HG03064 (cell line): ENCODE measurements at regions not wholly inside any gene's neighbourhood (a gene's known extent, or its start where the extent isn't known, plus 50 kb on each side); places are given as distances from the start of the nearest gene placed in this dataset.
"Not testable (repeated sequence)": the region's sequence is repeated elsewhere in the genome, so short reads cannot be mapped to it uniquely, and the experiment has no call there.

Experiments used
- ATAC-seq: cut with Tn5 transposase; IDR thresholded peaks from one replicate; pipeline ENCODE4 v1.9.1; 2021; ENCODE audit warnings: low read depth; ENCODE audit not compliant: unreplicated experiment

- ATAC-seq, result no peak
These were observed 337.3 kb upstream of the ARHGEF26 start for GRCh38 chr3:153783741-153784480.

- ATAC-seq, result no peak
These were observed 335.3 kb upstream of the ARHGEF26 start for GRCh38 chr3:153785901-153786300.

GRCh38 chr3:153789380-153789779 lies 331.8 kb upstream of the ARHGEF26 start:
- ATAC-seq, result no peak

- not testable (repeated sequence) for ATAC-seq
These were observed 324.1 kb upstream of the ARHGEF26 start for GRCh38 chr3:153797056-153797455.

- ATAC-seq, result no peak
These were observed 312.1 kb upstream of the ARHGEF26 start for GRCh38 chr3:153809097-153809496.

GRCh38 chr3:153818338-153818737 lies 302.9 kb upstream of the ARHGEF26 start:
- no peak for ATAC-seq

- ATAC-seq, result no peak
These were observed 301.2 kb upstream of the ARHGEF26 start for GRCh38 chr3:153820035-153820434.

- ATAC-seq, result not testable (repeated sequence)
These were observed 292.8 kb upstream of the ARHGEF26 start for GRCh38 chr3:153828346-153828745.

GRCh38 chr3:153829606-153830170 lies 291.5 kb upstream of the ARHGEF26 start:
- no peak for ATAC-seq

- no peak for ATAC-seq
These were observed 290.6 kb upstream of the ARHGEF26 start for GRCh38 chr3:153830552-153830951.

GRCh38 chr3:153835540-153835939 lies 285.6 kb upstream of the ARHGEF26 start:
- ATAC-seq, result no peak

- ATAC-seq, result no peak
These were observed 280.7 kb upstream of the ARHGEF26 start for GRCh38 chr3:153840487-153840886.

GRCh38 chr3:153843994-153844393 lies 277.2 kb upstream of the ARHGEF26 start:
- no peak for ATAC-seq

- no peak for ATAC-seq
These were observed 275.9 kb upstream of the ARHGEF26 start for GRCh38 chr3:153845311-153845710.

- no peak for ATAC-seq
These were observed 272.5 kb upstream of the ARHGEF26 start for GRCh38 chr3:153848702-153849101.

- no peak for ATAC-seq
These were observed 268.8 kb upstream of the ARHGEF26 start for GRCh38 chr3:153852355-153852754.

- no peak for ATAC-seq
These were observed 268.0 kb upstream of the ARHGEF26 start for GRCh38 chr3:153853163-153853562.

- no peak for ATAC-seq
These were observed 265.4 kb upstream of the ARHGEF26 start for GRCh38 chr3:153855772-153856171.

- ATAC-seq, result no peak
These were observed 264.3 kb upstream of the ARHGEF26 start for GRCh38 chr3:153856932-153857331.

- ATAC-seq, result no peak
These were observed 256.4 kb upstream of the ARHGEF26 start for GRCh38 chr3:153864793-153865192.

- ATAC-seq, result no peak
These were observed 254.3 kb upstream of the ARHGEF26 start for GRCh38 chr3:153866901-153867300.

GRCh38 chr3:153874348-153874747 lies 246.8 kb upstream of the ARHGEF26 start:
- ATAC-seq, result not testable (repeated sequence)
